SK-N-SH (cell line): ENCODE measurements at regions not wholly inside any gene's neighbourhood (a gene's known extent, or its start where the extent isn't known, plus 50 kb on each side); places are given as distances from the start of the nearest gene placed in this dataset.

Source experiments
- EZH2phosphoT487 ChIP-seq: fragments of 200-600 bp; sonication (generic); IDR thresholded peaks from 2 replicates; pipeline ENCODE4 v1.6.1; 2017; ENCODE audit warnings: low read depth, mixed run types, mild to moderate bottlenecking, antibody characterized with exemption, moderate library complexity, borderline replicate concordance
- POLR2AphosphoS5 ChIP-seq: IDR thresholded peaks from 2 replicates; pipeline ENCODE4 v1.6.1; 2012; ENCODE audit warnings: low read depth, low read length
- RFX5 ChIP-seq: IDR thresholded peaks from 2 replicates; pipeline ENCODE4 v1.6.1; 2012; ENCODE audit warnings: mild to moderate bottlenecking, improper control_type of control experiment, low read length
- TF ChIP-seq, protein P1 (sequence below): fragments of 200-600 bp; sonication (generic); IDR thresholded peaks from 2 replicates; pipeline ENCODE4 v1.6.1; 2017; ENCODE audit warnings: antibody characterized with exemption, mild to moderate bottlenecking, moderate library complexity
- TF ChIP-seq, protein P2 (sequence below): IDR thresholded peaks from 2 replicates; pipeline ENCODE4 v1.6.1; 2012; ENCODE audit warnings: mild to moderate bottlenecking, low read depth, low read length, moderate library complexity

DNA sequence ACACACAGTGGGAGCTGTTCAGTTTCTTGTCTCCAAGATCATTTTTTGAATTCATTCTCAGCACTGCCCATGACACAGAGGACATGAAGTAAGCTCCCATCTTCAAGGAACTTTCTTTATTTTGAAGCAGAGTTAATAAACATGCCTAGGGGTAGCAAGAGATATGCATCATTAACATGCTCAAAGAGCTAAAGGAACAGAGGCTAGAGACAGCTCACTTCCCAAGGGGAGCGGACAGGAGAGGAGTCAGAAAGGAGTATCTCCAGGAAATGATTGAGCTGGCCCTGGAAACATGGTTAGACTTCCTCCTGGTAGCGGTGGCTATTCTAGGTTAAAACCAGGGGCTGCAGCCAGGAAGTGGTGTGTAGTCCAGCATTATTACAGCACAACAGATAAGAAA, 135.9 kb downstream of the GPAM start:
- no peak for TF ChIP-seq POLR2AphosphoS5
- TF ChIP-seq, protein P1, sequence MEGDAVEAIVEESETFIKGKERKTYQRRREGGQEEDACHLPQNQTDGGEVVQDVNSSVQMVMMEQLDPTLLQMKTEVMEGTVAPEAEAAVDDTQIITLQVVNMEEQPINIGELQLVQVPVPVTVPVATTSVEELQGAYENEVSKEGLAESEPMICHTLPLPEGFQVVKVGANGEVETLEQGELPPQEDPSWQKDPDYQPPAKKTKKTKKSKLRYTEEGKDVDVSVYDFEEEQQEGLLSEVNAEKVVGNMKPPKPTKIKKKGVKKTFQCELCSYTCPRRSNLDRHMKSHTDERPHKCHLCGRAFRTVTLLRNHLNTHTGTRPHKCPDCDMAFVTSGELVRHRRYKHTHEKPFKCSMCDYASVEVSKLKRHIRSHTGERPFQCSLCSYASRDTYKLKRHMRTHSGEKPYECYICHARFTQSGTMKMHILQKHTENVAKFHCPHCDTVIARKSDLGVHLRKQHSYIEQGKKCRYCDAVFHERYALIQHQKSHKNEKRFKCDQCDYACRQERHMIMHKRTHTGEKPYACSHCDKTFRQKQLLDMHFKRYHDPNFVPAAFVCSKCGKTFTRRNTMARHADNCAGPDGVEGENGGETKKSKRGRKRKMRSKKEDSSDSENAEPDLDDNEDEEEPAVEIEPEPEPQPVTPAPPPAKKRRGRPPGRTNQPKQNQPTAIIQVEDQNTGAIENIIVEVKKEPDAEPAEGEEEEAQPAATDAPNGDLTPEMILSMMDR: no peak
- no peak for TF ChIP-seq RFX5
- TF ChIP-seq EZH2phosphoT487: no peak
- TF ChIP-seq, protein P2, sequence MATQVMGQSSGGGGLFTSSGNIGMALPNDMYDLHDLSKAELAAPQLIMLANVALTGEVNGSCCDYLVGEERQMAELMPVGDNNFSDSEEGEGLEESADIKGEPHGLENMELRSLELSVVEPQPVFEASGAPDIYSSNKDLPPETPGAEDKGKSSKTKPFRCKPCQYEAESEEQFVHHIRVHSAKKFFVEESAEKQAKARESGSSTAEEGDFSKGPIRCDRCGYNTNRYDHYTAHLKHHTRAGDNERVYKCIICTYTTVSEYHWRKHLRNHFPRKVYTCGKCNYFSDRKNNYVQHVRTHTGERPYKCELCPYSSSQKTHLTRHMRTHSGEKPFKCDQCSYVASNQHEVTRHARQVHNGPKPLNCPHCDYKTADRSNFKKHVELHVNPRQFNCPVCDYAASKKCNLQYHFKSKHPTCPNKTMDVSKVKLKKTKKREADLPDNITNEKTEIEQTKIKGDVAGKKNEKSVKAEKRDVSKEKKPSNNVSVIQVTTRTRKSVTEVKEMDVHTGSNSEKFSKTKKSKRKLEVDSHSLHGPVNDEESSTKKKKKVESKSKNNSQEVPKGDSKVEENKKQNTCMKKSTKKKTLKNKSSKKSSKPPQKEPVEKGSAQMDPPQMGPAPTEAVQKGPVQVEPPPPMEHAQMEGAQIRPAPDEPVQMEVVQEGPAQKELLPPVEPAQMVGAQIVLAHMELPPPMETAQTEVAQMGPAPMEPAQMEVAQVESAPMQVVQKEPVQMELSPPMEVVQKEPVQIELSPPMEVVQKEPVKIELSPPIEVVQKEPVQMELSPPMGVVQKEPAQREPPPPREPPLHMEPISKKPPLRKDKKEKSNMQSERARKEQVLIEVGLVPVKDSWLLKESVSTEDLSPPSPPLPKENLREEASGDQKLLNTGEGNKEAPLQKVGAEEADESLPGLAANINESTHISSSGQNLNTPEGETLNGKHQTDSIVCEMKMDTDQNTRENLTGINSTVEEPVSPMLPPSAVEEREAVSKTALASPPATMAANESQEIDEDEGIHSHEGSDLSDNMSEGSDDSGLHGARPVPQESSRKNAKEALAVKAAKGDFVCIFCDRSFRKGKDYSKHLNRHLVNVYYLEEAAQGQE: no peak
